HUDEP-2 (cell line): ENCODE measurements at regions not wholly inside any gene's neighbourhood (a gene's known extent, or its start where the extent isn't known, plus 50 kb on each side); places are given as distances from the start of the nearest gene placed in this dataset.
"Not testable (repeated sequence)": the region's sequence is repeated elsewhere in the genome, so short reads cannot be mapped to it uniquely, and the experiment has no call there.

Experiments used
- DNase-seq, 76 experiments: peaks; one replicate each; lab custom pipeline; 2025; ENCODE audit not compliant: unreplicated experiment in 76 of 76; lab: John Stamatoyannopoulos, UW

DNA sequence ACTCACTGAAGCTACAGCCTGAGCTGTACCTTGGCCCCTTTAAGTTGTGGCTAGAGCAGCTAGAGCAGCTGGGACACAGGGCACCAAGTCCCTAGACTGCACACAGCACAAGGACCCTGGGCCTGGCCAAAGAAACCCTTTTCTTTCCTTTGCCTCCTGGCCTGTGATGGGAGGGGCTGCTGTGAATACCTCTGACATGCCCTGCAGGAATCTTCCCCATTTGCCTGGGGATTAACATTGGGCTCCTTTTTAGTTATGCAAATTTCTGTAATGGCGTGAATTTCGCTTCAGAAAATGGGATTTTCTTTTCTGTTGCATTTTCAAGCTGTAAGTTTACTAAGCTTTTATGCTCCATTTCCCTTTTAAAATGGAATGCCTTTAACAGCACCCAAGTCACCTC is 611.2 kb upstream of the ARPP21 start:
- DNase-seq: no peak

DNA sequence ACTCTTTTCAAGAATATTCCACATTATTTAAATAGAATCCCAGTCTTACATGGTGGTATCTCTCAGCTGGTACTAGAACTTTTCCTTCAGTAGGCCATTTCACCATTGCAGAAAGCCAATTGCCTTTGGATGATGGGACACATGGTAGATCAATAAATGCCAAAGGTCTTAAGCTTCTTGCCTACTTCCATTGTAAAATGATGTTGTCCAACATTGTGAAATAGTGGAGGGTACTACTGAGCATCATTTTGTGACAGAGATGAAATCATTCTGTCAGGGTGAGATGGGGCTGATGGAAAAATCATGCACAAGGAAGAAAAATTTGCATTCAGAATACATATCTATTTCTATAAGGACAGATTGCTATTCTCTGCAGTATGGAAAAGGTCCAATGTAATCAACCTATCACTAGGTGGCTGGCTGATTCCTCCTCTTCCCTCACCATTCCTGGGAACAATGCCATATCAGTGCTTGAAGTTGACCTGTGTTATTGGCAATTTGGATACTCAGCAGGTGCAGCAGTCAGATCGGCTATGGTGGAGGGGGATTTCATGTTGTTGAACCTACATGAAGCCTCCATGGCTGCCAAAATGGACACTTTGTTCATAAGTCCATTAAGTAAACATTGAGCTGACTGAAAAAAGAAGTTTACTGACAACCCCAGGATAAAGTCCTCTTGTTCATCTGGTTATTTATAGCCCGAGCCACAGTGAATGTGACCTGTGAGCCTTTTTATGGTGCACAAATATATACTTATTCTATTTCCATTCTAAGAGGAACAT is 596.9 kb upstream of the ARPP21 start:
- DNase-seq: no peak

DNA sequence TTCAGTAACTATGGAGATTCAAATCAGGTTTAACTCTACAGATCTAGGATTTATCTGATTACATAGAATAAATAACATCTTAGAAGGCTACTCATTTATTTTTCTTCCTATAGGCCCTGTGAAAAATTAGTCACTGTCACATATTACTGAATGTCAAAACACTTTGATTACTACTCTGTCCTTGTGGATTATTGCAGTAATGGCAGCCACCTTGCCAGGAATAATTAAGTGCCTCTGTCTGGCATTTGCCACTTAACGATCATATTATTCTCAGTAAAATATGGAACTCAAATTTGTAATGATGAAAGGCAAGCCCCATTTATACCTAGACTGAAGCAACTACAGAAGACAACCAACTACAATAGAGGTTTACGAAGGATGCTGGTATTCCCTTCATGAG is 596.3 kb upstream of the ARPP21 start:
- no peak for DNase-seq

DNA sequence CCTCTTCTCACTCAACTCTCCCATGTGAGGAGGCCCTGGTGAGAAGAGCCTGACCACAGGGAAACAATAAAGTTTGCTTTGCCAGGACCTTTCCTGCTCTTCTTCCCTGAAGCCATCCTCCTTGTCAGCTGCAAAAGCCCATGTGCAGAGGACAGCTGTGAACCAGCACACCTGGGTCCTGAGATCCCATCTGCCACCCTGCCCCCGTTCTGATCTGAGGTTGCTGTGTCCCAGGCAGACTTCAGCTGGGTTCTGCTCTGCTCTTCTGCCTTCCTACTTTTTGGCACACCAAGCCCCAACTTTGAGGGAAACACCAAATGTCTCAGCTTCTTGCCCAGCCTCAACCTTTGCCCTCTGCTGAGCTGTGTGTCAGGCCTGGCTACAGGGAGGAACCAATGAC is 595.1 kb upstream of the ARPP21 start:
- no peak for DNase-seq

DNA sequence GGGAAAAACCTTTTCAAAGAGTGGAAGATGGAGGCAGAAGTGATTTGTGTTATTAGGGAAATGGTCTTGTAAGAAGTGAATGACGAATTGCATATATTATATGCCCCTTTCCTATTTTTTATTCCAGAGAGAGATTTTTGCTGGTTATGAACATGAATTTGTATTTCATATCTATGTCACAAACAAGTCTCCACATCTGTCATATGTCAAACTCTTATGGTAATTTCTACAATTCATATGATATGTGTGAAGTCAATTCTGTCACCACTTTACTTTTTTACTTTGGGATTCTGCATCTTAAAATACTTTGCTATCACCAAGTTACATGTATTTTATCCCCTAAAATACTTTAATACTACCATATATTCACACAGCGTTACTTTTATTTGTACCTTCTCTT is 594.2 kb upstream of the ARPP21 start:
- no peak for DNase-seq

DNA sequence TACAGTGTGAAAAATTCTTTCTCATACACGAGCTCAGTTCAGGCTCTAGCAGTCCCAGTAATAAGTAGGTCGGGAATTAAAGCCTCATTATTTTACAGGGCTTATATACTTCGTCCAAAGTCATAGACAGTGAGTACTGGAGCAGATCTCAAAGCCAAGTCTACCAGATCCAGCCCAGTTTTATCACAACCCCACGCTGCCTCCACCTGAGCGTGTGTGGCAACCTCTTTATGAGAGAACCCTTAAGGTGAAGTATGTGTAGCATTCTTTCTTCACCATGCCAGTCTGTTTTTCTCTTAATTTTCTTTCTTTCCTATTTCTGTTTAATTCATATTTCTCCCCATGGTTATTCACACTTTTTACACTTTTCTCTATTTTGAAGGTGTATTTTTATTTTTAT is 574.6 kb upstream of the ARPP21 start:
- no peak for DNase-seq

DNA sequence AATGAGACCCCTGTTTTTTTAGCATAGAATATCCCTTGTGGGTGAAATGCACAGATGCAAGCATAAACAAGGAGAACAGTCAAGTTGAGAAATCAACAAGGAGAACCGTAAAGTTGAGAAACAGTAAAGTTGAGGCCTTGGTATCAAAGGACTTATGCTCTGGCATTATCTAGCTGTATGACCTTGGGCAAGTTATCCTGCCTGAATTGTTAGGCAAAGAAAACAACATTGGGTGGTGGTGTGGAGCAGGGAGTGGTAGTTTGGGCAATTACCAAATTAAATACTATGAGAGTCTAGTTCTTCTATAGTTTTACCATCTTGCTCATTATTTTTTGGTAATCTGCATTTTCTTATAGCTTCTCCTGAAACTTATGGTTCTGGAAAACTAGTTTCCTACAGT is 573.4 kb upstream of the ARPP21 start:
- no peak for DNase-seq

DNA sequence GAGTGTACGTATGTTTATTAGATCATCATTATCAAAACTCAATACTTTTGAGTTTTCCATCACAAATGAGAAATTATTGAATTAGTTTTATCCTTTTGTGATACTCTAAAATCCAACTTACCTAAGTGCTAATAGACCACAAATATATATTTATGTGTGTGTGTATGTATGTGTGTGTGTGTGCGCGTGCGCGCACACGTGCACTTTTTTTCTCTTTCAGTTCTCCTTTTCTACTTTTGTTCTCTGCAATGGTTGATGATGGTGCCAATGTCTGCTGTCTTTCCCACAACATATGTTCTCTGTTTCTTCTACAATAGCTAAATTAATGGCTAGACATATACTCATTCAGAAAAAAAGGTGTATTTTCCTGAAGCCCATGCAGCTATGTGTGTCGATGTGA is 571.6 kb upstream of the ARPP21 start:
- no peak for DNase-seq

DNA sequence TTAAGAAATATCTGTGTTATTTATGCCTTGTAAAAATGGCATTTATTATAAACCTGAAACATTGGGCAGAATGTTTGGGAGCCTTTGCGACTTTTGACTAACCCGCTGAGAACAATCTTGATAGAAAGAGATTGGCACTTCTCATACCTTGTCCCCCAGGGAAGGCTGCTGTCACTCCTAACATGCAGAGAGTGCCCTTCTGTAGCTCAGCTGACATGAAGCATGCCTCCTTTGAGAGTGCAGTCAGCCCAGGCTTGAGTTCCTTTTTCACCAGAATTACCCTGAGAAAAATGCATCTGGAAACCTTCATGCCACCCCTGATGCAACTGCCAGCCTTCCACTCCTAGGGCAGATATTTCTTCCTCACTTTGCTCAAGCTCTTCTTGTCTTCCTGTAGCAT is 569.2 kb upstream of the ARPP21 start:
- no peak for DNase-seq

DNA sequence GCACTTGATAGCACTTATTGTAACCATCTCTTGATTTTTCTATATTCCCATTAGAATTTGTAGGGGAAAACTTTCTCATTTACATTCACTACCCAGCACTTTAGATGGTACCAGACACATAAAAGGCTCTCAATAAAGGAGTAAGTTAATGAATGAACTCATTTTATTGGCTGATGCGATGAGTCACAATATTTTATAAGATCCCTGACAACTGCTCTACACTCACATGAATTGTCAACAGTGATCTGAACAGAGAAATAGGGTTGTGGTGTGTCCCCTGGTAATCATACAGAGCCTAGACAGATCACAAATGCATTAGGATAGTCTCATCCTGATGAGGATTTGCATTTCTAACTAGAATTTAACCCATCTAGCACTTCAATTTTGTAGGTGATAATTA is 567.6 kb upstream of the ARPP21 start:
- no peak for DNase-seq

DNA sequence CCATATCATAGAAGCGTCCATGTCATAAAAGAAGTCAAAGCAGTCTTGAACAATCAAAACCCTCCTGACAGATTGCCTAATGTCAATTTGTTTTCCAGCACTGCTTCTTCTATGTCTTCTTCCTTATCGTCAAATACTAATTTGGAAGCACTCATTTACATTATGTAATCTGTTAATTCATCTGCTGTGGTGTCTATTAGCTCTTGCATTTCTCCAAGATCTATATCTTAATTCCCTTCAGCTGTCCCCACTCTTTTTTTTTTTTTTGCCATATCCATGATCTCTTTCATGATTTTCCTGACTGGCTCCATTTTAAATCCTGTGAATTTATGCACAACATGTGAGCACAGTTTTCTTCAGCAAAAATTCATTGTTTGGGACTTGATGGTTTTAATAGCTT is 560.5 kb upstream of the ARPP21 start:
- DNase-seq: no peak

DNA sequence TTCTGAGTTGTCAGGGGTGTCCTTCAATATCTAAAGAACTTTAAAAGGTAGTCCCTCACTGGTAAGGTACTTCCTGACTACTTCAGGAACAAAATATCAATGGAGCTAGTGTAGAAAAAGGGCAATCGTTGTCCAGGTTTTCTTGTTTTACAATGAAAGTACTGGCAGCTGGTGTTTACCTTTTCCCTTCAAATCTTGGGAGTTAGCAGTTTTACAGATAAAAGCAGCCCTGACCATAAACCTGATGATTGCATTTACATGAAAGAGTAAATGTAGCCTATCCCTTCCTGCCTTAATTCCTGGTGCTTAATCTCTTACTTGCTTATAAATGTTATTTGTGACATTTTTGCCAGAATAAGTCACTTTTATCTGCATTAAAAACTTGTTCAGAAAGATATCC is 559.9 kb upstream of the ARPP21 start:
- no peak for DNase-seq

DNA sequence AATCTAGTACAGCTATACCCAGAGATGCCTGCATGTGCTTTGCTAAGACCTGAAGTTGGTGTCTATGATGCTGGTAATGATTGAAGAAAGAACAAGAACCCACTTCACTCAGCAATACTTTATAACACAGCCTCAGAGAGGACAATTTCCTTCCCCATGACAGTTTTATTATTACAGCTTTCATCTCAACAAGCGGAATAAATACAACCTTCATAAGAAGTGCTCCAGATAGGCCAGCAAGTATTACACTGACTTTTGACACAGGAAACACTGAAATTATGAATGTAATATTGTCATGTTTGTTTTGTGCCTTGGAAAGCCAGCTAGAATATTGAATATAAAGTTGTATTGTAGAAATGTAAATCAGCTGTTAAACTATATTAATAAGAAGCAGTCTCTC is 557.4 kb upstream of the ARPP21 start:
- DNase-seq: no peak

DNA sequence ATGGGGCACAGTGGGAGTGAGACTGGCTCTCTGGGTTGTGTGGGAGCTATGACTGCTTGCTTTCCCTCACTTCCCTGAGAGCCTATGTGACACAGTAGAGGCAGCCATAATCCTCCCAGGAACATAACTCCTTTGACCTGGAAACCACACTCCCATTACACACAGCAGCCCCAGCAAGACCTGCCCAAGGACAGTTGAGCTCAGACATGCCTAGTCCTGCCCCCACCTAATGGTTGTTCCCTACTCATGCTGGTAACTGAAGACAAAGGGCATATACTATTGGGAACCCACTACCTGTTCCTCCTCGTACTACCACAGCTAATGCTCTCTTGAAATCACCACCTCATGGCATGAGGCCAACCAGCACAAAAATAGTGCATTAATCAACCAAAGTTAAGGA is 550.4 kb upstream of the ARPP21 start:
- no peak for DNase-seq

DNA sequence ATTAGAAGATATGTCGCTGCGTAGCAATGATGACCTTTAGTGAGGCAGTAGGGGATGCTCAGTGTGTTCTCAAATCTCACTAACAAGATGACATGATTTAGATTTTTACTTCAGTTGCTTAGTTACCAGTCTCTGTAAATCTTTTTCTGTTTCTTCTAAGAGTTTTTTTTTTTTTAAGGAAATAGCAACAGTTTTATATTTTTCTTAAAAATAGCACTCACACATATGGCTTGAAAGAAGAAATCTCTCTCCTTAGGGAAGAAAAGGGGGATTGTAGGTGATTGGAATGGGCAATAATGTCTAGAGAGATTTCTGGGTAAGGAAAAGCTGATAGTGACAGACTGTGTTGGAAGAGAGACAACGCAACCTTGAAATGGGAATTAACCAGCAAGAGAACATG is 524.6 kb upstream of the ARPP21 start:
- no peak for DNase-seq

DNA sequence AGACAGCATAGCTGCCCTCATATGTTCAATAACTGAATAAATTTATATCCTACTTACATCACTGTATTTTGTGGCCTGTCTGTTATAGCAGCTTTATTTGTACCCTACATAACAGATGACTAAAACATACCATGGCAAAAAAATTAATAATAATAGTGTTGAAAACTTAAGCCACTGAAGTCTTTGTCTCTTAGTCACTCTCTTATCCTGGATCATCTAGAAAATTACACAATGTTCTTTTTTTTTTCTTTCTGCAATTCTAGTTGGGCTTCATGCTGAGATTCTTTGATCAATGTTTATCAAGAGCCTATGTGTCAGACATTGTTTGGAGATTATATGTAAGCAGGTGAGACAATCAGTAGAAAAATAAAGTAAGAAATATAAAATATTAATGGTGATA is 519.3 kb upstream of the ARPP21 start:
- DNase-seq: no peak

DNA sequence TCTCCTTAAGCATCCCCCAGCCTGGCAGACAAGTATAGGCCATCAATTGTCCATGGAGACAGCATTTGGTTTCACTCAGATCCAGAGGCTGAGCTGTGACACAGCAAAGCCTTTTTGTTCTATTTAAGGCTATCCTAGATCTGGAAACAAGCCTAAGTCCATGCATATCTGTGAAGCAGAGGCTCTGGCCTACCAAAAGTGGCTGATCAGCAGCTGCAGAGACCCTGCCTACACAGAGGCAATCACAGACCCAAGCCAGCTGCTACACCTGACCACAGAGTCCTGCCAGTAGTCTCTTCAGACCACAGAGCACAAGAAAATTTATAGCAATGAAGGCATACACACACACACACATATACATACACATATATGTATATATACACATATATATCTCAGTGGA is 501.7 kb upstream of the ARPP21 start:
- DNase-seq: no peak

DNA sequence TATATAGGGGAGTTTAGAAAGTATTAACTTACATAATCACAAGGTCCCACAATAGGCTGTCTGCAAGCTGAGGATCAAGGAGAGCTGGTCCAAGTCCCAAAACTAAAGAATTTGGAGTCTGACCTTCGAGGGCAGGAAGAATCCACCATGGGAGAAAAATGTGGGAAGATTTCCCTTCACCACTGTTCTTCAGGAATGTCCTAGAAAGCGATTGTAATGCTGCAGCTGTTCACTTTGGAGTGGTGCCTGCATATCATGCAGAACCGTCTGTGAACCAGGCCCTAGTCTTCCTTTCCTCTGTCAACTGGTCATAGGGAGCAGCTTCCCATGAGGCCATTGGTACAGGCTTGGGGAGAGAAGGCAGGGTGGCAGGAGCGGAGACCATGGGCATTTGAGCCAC is 497.9 kb upstream of the ARPP21 start:
- no peak for DNase-seq

DNA sequence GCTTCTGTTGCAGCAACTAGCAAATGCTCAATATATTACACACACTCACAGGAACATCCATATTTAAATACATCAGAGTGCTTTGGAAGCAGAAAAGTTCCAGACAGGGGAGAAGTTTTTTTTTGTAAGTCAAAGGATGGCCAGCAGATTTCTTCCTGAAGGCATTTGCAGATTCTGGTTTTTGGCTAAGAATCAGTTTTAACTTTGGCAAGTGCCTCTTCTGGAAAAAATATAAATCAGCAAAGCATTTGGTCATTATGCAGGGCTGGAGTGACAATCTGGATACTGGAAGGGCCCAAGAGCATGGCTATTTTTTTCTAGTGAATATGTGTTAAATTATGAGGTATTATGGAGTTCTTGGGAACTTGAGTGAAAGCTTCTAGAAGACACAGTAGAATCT is 495.3 kb upstream of the ARPP21 start:
- DNase-seq: no peak

DNA sequence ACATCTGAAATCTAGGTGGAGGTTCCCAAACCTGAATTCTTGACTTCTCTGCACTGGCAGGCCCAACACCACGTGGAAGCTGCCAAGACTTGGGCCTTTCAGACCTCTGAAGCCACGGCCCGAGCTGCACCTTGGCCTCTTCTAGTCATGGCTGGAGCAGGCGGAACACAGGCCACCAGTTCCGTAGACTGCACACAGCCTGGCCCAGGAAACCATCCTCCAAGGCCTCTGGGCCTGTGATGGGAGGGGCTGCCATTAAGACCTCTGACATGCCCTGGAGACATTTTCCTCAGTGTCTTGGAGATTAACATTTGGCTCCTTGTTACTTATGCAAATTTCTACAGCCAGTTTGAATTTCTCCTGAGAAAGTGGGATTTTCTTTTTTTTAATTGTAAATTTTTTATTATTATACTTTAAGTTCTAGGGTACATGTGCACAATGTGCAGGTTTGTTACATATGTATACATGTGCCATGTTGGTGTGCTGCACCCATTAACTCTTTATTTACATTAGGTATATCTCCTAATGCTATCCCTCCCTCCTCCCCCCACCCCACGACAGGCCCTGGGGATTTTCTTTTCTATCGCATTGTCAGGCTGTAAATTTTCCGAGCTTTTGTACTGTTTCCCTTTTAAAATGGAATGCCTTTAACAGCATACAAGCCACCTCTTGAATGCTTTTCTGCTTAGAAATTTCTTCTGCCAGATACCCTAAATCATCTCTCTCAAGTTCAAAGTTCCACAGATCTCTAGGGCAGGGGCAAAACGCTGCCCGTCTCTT is 492.9 kb upstream of the ARPP21 start:
- not testable (repeated sequence) for DNase-seq

DNA sequence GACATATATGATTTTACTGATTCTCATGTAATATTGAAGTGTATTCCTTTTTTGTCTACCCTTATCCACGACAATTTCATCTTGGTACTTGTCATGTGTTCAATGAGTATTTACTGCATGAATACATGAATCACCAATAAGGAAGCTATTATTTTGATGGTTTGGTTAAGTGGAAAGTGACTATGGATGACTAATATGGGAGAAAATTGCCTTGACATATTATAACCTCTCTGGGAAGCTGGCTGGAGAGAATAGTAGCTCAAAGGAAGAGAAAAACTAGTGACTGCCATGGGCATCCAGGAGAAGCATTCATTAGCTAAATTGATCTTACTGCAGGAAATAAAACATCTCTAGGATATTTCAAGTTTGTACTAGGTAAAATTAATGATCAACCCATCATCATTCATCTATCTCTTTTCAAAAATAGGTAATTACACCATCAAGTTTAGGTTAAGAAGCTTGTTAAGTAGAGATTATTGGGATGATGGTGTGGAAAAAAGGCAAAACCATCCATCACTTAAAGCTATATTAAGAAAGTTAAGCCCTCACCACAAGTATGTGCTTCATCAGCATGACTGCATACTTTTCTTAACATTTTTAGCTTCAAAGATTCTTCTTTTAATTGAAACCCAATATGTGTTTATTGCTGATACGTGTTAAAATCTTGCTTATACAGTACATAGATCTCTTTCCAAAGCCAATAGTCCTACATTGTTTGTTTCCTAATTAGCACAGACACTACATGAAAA is 455.2 kb upstream of the ARPP21 start:
- DNase-seq: no peak

DNA sequence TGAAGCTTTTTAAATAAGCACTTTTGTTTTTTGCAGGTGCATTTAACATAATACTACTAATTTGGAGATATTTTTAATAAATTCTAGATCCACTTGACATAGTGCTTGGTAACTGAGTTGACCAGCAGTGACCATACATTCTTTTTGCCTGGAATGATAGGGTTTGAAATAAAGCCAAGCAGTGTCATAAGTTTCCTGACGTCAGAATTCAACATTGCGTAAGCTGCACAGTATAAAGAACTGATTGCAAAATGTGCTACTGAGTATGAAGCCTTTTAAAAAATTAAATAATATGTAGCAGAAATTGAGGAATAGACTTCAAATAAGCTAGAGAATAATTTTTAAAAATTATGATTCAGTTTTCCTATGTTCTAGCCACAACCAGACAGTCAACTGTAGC is 454.6 kb upstream of the ARPP21 start:
- DNase-seq: no peak
